ENCODE measurements at regions not wholly inside any gene's neighbourhood (a gene's known extent, or its start where the extent isn't known, plus 50 kb on each side); places are given as distances from the start of the nearest gene placed in this dataset.
"Not testable (repeated sequence)": the region's sequence is repeated elsewhere in the genome, so short reads cannot be mapped to it uniquely, and the experiment has no call there.

DNA sequence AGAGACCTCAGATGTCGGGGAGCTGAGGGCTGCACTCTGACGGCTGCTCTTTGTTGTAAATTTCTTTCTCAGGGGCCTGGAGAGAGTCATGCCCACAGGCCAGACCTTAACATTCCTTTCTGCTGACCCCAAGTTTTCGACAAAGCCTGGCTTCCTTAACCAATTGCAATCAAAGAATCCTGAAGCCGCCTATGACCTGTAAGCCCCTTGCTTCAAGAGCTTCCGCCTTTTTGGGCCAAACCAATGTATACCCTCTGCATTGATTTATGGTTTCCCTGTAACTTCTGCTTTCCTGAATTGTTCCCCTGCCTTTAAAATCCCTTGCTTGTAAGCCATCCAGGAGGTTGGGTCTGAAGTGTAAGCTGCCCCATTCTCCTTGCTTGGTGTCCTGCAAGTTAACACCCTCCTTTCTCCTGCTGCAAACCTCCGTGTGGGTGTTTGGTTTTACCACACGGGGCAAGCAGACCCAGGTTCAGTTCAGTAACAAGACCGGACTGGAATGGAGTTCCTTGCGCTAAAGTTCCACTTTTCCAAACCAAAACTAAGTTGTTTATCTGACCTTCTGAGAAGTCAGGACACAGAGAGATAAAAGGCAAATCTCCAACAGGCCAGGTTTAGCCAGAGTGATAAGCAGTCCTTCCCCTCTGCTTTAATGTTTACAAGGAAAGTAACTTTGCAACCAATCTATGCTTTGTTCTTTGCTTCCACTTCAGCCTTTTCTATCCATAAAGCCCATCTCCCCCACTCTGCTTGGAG, 141.6 kb downstream of the KCNJ12 start:
- DNase-seq, result no peak

DNA sequence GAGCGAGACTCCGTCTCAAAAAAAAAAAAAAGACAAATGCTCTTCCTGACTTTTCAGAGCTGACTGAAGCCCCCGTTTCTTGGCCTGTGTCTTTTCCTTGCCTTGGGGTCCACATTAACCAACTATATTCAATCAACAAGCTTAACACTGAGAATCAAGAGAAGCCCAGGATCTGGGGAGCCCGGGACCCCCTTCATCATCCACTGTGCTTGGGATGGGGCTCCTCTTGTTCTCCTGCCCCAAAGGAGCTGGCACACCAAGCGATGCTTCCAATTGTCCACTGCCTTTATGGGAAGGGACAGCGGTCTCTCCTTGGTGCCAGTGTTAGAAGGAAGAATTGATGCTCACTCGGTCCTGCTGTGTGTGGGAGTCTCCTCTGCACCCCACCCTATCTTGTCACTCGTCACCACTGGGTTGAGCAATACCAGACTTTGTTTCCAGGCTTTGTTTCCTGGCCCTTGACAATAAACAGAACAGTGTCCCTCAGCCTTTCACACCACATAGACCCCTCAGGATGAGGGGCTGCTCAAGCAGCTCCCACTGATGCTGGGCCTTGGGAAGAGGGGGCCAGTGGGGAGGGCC, 146.7 kb downstream of the KCNJ12 start:
- no peak for DNase-seq

DNA sequence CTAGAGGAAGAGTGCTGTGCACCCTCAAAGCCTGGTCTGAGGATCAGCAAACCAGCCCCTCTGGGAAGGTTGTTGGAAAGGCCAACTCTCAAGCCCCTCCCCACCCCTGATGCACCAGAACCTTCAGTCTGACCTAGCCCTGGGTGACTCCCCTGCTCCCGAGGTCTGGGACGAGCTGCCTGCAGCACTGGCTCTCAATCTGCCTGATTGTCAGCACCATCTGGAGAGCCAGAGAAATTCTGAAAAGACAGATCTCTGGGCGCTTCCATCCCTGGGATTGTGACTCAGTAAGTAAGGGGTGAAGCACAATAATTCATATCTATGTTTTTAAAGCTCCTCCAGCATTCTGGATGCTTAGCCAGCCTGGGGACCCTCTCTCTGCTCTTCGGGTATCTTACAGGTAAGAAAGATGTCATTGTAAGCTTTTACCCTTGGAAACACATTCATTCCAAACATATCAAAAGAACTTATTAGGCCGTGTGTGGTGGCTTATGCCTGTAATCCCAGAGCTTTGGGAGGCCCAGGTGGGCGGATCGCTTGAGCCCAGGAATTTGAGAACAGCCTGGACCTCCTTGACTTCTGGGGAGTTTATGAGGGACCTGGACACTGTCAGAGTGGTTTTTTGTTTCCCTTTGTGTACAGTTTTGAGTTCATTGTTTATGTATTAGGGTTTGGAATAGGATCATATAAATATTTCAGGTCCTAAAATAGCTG, 147.5 kb downstream of the KCNJ12 start:
- no peak for DNase-seq

DNA sequence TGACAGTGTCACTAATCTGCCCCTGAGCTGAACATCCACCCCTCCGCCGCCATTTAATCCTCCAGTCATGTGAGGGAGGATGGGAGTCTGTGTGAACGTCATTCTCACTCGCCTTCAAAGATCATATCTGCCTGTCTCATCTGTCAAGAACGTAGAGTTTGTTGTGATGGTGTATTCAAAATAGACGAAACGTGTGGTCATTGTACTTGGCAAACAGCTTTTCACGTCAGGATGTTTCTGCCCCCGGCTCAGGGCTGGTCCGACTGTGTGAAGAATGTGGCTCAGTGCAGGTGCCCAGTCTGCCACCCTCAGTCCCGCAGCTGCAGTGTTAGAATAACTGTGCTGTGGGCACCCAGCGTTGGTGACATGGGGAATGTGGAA, 148.0 kb downstream of the KCNJ12 start:
- no peak for DNase-seq

DNA sequence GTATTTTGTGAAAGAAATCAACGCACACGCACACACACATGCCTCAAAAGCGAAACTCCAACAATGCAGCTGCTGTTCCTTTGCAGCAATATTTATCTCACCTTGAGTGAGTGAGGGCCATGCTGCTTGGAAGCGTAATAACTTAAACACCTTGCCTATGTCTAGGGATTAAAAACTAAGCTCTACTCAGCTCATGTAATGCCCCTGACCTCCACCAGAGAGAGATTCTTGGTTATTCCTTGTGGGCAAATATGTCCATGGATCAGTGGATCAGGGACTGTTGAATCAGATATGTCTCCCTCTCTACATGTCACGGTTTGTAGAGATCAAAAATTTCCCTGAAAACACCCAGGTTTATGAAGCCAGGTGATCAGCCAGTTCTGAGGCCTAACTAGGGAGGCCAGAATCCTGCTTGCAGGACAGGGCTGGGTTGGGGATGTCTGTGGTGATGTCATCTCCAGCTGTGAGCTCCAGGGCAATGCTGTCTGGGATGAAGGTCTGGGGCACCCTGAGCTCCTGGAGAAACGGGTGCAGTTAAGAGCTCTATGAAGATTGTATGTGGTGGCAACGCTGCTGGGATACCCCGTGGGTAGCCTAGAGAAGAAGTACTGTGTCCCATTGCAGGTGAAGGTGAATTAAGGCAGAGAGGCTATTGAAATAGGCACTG, 149.4 kb downstream of the KCNJ12 start:
- DNase-seq, result no peak

DNA sequence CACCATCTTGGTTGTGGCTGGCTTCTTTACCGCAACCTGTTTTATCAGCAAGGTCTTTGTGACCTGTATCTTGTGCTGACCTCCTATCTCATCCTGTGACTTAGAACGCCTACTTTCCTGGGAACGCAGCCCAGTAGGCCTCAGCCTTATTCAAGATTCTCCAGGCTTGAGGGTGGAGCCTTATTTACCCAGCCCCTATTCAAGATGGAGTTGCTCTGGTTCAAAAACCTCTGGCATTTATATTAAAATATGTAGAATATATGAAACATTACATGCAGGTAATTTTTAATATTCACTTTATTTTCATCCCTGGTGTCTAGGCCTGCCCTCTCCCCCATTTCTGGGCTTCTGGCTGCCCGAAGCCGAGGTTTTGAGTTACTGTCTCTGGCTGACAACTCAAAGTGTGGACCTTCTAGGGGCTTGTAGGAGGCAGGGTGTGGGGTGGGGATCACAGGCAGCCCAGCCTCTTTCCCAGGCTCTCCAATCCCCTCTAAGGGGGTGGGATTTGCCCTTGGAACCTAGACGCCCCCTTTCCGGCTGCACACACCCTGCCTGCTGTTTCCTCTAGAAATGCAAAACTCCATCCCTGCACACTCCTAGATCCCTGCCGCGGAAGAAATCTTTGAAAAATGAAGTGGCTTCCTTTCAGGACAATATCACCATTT, 152.0 kb downstream of the KCNJ12 start:
- no peak for DNase-seq

DNA sequence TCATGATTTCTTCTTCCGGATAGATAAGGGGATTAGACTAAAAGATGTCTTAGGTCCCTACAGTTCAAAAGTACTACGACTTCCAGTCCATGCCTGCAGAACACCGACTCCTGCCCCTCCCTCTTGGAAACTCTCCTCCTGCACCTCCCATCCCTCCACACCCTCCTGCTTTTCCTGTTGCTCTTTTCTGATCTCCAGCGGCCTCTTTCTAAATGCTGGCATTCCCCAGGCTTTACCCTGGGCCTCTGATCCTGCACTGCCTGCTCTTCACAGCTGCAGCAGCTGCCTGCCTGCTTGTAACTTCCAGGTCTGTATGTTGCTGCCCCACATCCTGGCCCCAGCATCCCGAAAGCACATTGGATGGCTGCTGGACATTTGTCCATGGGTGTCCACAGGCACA, 154.2 kb downstream of the KCNJ12 start:
- no peak for DNase-seq

DNA sequence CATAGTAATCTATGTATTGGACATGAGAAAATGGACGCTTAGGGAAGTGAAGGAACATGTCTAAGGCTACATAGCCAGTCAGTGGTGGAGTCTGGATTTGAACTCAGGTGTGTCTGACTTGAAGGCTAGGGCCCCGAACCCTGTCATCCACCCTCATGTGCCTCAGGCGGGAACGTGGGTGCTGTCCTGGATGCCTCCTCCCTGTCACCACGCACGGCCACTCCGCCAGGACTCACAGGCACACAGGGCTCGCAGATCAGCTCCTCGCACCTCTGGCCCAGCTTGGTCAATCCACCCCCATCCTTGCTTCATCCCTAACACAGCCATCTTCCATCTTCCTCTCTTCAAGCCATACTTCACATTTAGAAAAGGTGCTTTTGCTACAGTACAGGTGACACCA, 154.7 kb downstream of the KCNJ12 start:
- DNase-seq, result no peak

DNA sequence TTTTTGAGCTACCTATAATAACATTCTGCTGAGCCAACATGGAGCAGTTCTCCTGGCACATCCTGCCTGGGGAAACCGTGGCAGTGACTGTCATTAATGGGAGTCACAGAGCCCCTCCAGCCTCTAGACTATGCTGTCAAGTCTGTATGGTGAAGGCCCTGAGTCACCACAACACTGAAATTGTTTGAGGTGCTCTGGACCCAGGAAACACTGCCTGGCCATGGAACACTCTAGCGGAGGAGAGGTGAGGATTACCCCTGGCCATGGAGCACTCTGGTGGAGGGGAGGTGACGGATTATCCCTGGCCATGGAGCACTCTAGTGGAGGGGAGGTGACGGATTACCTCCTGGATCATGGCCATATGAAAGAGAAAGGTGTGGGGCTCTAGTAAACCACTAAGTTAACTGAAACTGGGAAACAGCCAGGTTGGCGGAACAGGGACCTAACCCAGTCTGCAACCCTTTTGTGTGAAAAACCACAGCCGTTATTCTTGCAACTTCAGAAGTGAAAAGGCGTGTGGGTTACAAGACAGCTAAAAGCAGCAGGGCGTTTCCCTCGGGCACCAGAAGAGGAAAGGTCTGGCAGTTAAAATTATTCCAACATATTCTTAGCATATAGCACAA, 156.7 kb downstream of the KCNJ12 start:
- DNase-seq, result no peak

DNA sequence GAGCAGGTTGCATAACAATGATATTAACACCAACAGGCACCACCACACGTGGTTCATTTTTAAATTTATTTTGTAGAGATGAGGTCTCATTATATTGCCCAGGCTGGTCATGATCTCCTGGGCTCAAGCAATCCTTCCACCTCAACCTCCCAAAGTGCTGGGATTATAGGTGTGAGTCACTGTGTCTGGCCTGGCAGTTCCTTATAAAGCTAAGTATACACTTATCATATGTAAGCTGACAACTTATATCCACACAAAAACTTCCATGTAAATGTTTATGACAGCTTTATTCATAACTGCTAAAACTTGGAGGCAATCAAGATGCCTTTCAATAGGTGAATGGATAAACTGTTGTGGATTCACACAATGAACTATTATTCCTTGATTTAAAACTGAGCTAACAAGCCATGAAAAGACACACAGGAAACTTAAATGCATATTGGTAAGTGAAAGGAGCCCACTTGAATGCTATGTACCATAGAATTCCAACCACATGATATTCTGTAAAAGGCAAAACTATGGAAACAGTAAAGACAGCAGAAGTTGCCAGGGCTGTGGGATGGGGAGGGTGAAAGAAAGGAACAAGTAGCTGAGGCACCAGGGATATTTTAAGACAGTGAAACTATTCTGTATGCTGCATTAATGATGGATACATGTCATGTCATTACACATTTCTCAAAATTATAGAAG, 156.5 kb upstream of the KCNJ18 start:
- no peak for DNase-seq

DNA sequence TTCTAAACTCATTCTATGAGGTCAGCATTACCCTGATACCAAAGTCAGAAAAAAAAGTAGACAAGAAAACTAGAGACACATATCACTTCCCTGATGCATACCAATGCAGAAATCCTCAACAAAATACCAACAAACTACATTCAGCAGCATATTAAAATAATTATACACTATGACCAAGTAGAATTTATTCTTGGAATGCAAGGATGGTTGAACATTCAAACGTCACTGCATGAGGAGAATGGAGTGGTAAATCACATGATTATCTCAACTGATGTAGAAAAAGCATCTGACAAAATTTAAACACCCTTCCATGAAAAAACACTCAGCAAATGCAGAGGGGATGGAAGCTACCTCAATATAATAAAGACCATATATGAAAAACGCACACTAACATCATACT, 155.0 kb upstream of the KCNJ18 start:
- DNase-seq, result no peak

DNA sequence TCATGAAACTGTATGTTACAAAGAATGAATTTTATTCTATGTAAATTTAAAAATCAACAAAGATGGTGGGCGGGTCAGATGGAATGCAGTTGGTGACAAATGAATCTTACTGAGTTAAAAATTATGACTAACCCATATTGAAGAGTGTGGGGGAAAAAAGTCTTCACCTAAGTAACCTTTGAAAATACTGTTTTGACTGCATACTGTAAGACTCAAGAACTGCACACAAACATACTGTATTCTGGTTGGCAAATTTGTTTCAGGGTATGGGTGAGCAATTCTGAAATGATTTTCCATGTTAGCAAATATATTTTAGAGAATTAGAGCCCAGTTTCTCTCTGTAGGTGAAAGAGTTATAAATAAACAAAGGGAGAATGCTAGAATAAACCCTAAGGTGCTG, 153.7 kb upstream of the KCNJ18 start:
- DNase-seq, result no peak

DNA sequence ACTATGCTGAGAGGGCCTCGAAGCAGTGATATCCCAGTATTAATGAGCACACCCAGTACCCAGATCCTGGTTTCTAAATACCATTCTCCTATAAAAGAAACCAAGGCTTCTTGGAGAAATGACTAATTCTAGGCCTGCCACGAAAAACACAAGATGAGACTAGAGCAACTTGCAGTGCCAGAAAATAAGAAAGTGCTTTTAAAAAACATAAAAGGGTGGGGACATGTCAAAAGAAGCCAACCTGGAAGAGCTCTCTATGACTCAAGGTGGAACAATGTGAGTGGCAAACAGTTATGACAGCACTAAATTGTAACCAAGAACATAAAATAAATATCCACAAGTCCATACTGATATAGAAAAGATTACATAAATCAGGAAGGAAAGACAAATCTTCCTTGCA, 153.2 kb upstream of the KCNJ18 start:
- no peak for DNase-seq

DNA sequence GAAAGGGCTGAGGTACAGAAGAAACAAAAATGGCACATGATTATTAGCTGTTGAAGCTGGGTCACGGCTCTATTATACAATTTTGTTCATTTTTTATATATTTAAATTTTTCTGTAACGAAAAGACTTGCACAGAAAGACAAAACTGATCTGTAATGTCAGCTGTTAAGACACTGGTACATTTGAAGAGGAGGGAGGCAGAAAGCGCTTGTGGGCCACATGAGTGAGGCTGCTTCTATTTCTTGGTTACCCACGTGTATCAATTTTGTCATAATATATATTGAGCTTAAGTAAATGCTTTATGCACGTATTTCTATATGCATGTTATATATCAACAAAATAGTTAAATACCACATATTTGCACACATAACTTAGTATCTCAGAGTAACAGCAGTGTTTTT, 151.8 kb upstream of the KCNJ18 start:
- DNase-seq, result no peak

DNA sequence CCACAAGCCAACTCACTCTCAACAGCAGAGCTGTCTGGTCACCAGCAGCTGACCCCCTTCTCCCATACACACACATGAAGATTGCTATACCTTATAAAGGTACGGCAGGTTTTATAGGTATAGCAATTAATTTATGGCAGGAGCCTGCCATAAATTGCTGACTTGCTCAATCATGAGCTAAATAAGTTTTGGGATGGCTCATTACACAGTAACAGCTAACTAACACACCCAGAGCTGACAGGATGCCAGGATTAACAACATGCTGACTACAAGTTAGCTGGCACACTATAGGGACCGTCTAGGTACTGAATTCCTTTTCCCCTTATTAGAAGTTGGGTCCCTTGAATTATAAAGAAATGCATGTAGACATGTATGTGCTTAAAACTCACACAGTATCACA, 150.3 kb upstream of the KCNJ18 start:
- no peak for DNase-seq

DNA sequence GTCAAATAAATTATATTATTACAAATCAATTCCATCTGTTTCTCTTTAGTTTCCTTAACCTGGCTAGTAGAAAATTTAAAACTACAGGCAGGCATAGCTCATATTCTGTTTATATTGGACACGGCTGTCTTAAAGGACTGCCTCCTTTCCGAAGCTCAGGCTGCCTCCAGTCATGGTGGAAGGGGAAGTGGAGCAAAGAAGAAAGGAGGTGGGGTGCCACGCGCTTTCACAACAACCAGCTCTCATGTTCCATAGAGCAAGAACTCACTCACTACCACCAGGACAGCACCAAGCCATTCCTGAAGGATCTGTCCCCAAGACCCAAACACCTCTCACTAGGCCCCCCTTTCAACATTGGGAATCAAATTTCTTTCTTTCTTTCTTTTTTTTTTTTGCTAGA, 149.3 kb upstream of the KCNJ18 start:
- no peak for DNase-seq

DNA sequence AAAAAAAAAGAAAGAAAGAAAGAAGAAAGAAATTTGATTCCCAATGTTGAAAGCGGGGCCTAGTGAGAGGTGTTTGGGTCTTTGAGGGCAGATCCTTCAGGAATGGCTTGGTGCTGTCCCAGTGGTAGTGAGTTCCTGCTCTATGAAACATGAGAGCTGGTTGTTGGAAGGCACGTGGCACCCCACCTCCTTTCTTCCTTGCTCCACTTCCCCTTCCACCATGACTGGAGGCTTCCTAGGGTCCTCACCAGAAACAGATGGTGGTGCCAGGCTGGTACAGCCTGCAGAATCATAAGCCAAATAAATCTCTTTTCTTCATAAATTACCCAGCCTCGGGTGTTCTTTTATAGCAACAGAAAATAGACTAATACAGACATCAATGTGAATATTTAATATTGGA, 147.3 kb upstream of the KCNJ18 start:
- DNase-seq, result no peak

DNA sequence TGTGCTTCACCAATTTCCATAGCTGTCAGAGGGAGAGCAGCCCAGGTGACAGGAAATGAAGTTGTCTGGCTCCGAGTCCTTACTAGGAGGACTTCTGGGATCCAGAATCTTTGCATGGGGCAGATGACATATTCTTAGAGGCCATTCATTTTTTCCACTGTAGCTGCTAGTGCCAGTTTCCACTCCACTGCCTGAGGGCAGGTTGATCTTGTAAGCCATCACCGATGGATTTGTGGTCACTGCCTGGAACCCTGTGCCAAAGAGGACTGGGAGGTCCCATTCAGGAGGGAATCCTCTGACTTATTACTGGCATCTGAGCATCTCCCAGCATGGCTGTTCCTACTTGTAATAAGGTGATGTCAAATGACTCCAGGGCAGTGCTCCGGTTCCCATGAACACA, 144.1 kb upstream of the KCNJ18 start:
- no peak for DNase-seq

DNA sequence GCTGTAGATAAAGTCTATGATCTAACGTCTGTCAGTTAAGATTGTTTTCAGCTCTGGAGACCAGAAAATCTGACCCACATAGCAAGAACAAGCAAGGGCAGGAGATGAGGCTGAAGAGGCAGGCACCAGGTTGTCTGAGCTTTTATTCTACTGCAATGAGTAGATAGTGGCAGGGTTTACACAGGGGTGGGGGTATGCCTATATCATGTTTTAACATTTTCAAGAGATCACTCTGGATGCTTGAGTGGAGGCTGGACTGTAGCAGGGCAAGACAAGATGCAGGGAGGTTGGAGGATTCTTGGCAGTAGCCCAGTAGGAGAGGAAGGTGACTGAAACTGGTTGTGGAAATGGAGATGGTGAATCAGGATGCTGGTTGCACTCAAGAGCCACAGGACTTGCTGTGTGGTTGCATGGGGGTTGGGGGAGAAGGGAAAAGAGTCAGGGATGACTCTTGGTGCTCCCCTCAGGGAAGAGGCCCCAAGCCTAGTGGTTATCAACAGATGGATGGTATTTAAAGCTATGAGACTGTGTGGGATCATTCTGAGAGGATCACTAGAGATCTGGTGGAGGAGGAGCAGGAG, 143.1 kb upstream of the KCNJ18 start:
- no peak for DNase-seq

DNA sequence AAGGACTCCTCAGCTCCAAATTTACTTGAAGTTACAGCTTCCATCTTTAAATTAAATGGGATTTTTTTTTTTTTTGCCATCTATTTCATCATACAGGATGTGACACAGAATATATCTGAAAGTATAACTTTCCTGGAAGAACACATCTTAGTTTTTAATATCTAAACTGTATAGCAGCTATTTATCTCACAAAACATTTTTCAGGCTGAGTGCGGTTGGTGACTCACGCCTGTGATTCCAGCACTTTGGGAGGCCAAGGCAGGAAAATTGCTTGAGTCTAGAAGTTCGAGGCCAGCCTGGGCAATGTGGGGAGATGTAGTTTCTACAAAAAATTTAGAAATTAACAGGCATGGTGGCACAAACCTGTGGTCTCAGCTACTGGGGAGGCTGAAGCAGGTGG, 142.3 kb upstream of the KCNJ18 start:
- DNase-seq, result not testable (repeated sequence)

DNA sequence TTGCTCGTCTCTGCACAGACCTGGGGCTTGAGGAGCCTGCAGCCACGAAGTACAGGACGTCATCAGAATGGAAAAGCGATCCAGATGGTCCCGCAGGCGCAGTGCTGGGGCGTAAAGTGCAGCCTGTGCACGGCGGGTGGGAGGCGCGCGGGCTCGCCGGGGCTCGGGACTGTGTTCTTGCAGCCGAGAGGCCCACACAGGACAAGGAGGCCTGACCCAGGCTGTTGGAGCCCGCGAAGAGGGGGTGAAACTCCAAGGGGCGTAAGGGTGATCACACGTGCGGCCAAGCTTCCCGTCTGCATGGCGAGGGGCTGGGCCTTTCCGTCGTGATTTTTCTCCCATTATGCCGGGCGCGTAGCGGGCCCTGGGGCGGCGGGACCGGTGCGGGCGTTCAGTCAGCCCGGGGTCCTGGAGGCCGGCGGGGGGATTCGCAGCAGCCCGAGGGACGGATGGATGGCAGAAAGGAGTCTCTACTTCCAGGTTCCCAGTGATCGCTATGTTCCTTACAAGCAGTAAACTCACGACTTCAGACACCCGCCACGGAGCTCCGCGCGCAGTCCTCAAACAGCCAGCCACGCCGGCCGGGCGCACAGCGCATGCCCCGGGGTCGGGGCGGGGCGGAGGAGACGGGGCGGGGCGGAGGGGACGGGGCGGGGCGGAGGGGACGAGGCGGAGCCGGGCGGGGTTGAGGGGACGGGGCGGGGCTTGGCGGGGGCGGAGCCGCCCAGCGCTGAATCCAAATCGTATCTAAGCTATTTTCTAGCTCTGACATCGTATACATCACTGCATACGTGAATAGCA, 141.0 kb upstream of the KCNJ18 start:
- DNase-seq, result peak; percentile 81

All from NCI-H2171 (cell line).